HG02798 (cell line): ENCODE measurements at regions not wholly inside any gene's neighbourhood (a gene's known extent, or its start where the extent isn't known, plus 50 kb on each side); places are given as distances from the start of the nearest gene placed in this dataset.
A peak's percentile ranks its signal among the peaks of the same experiment; 100 is the strongest.
"Not testable (repeated sequence)": the region's sequence is repeated elsewhere in the genome, so short reads cannot be mapped to it uniquely, and the experiment has no call there.

Source experiments
- ATAC-seq: cut with Tn5 transposase; IDR thresholded peaks from one replicate; pipeline ENCODE4 v1.9.1; 2021; ENCODE audit warnings: mild to moderate bottlenecking; ENCODE audit not compliant: unreplicated experiment, poor library complexity

DNA sequence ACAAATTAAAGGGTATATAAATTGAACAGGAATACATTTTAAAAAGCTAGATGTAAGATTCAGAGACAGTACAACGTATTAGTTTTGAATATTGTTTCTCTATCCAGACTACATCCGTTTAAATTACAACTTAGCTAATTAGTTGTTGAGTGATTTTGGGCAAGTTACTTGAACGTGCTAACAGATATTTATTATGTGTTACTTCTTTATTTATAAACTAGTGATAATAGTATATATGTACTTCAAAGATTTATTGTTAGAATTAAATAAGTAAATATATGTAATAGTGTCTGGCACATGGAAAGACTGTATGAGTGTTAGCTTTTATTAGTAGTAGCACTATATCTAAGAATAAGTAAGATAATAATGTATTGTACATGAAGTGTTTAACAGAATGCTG, 92.0 kb upstream of the GBE1 start:
- no peak for ATAC-seq

DNA sequence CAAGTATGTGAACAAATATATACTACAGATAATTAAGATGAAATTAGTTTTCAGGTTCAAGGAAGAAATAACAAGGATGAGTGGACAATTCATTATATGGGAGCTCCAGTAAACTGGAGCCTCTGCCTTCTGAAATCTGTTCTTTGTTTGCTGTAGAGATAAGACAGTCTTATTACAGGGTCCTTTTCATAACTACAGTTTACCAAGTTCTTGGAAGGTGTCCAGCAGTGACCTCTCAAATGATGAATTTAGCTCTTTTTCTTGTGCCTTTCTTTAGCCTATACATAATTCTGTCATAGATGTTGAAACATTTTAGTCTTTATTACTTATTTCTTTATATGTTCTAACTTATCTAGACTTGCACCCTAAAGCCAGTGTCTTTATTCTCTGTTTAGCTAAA, 89.7 kb upstream of the GBE1 start:
- no peak for ATAC-seq

DNA sequence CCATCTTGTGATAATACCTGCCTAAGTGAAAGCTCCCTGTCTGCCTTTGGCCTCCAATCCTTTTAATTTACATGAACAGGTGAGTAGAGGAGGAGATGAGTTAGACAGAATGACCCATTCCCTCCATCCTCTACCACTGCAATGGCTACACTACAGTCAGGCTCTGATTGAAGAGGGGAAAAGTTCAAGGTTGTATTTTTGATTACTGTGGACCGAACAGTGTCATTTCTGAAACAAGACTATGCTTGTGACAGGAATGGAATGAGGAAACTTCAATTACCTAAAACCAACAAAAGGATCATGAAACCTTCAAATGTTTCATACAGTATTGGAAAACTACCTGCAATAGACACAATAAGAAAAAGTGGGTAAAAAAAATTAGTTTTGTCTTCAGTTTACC, 85.5 kb upstream of the GBE1 start:
- ATAC-seq: no peak

DNA sequence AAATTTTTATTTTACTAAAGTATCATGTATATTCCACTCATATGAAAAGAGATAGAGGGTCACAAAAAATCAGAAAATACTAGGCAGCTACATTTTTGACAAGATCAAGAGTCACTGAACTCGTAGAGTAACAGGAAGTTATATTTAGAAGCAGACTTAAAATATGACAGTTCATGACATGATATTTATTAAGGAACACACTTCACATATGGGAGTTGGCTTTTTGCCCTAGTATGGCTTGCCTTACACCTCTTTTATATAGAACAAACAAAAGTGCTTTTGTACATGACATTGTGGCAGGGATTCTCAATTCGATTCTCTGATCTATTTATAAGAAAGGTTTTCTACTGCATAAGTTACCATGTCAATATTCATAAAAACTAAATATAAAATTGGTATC, 80.1 kb upstream of the GBE1 start:
- no peak for ATAC-seq

- ATAC-seq: no peak
Observed at GRCh38 chr3:81839504-81840094, 78.2 kb upstream of the GBE1 start.

DNA sequence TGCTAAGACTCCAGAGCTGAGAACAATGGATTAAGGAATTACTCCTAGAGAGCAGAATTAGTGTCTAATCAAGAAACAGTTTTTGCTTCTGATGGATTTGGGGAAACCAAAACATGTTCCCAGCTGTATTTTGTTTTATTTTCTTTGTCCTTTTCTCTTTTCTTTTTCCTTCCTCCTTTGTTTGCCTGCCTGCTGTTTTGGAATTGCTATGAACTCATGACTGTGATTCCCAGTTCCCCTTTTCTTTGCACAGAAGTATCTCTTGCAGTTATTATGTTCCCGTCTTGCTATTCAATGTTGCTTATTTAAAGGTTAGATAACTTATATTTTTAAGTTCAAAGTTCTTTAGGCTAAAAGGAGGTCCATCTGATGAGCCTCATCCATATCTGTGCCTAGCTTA, 77.0 kb upstream of the GBE1 start:
- ATAC-seq: no peak

- ATAC-seq: no peak
Observed at GRCh38 chr3:81837071-81837593, 75.7 kb upstream of the GBE1 start.

DNA sequence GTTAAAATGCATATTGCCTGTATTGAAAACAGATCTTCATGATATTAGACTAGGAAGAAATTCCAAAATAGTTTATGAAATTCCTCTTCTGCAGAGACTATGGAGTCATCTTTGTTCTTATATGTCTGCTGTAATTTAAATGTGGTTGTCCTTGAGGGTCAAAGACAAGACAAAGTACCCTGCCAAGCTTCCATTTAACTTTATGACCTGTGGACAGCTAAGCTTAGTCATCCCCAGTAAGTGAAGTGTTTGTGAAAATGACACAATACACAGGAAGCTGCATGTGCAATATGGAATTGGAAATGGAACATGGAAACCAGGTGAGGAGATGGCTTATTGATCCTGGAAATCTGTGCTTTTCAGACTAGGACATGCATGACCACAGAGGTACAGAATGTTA, 68.5 kb upstream of the GBE1 start:
- no peak for ATAC-seq

DNA sequence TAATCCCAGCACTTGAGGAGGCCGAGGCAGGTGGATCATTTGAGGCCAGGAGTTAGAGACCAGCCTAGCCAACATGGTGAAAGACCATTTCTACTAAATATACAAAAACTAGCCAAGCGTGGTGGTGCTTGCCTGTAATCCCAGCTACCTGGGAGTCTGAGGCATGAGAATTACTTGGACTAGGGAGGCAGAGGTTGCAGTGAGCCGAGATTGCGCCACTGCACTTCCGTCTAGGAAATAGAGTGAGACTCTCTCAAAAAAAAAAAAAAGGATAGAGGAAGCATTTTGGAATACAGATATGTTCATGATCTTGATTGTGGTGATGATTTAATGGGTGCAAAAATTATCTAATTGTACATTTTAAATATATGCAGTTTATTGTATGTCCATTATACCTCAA, 67.8 kb upstream of the GBE1 start:
- ATAC-seq: not testable (repeated sequence)

DNA sequence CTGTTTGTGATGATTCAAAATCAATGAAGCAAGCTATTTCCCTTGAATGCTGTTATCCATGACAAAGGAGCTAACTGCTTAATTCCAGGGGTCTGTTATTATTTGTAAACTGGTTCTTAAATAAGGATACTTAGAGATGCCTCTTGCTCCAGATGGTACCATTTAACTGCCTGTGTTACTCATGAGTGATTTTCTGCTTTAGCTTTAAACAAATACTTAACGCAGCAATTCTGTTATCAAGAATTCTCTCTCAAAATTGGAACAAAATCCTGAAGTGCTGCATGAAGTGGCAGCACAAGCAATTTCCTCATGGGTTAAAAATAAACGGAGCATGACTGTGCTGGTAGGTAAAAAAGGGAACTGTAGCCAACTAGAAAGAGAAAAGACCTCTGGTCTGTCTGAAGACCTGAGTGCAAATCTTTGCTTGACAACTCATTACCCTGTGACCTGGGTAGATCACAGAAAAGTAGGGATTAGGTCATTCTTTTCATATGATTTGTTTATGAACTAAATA, 62.5 kb upstream of the GBE1 start:
- peak; percentile 97 for ATAC-seq

DNA sequence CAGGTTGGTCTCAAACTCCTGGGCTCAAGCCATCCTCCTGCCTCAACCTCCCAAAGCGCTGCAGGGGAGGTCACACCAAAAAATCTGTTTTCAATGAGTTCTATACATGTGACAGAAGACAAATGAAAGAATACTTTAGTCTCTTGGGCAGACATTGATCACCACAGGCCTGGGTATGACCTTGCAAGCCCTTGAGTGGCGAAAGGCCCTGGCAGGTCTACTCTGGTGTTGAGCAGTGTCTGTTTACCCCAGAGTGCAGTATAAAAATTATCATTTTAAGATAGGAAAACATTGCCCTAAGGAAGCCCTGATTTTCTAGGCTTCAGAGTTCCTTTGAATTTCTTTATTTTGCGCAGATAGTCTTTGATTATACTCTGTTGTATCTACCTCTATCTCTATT, 61.6 kb upstream of the GBE1 start:
- ATAC-seq: no peak

GRCh38 chr3:81816473-81817250, 55.2 kb upstream of the GBE1 start:
- peak; percentile 97 for ATAC-seq

GRCh38 chr3:81812098-81812497, 50.7 kb upstream of the GBE1 start:
- ATAC-seq: not testable (repeated sequence)
